ENCODE measurements at regions not wholly inside any gene's neighbourhood (a gene's known extent, or its start where the extent isn't known, plus 50 kb on each side); places are given as distances from the start of the nearest gene placed in this dataset.
"Not testable (repeated sequence)": the region's sequence is repeated elsewhere in the genome, so short reads cannot be mapped to it uniquely, and the experiment has no call there.

- no peak for DNase-seq
- no peaks in the 10 kb centered on the region for H3K27me3 ChIP-seq (ENCODE audit: insufficient read depth in 3 of 3, low read length in 2 of 3)
- H3K4me1 ChIP-seq = no peaks in the 10 kb centered on the region
- no peak for TF ChIP-seq CTCF (IDR thresholded peaks at IDR 0.05)
- no peak overlapping the region for H3K4me3 ChIP-seq
- H3K36me3 ChIP-seq (ENCODE audit: insufficient read depth in 1 of 2, low read depth in 1 of 2) = no peaks in the 10 kb centered on the region
- no peak for ATAC-seq
- H3K9me3 ChIP-seq = no peaks in the 10 kb centered on the region
- 56 to 59% (median 57%) methylated on average over 4 of the region's 4 CpGs for WGBS, 3 donors
- no peak overlapping the region for H3K27ac ChIP-seq
- intact Hi-C loops (cut with DNase I) = no loop called here
Observed at GRCh38 chr3:40895109-40895508, 304.2 kb upstream of the CTNNB1 start.

DNA sequence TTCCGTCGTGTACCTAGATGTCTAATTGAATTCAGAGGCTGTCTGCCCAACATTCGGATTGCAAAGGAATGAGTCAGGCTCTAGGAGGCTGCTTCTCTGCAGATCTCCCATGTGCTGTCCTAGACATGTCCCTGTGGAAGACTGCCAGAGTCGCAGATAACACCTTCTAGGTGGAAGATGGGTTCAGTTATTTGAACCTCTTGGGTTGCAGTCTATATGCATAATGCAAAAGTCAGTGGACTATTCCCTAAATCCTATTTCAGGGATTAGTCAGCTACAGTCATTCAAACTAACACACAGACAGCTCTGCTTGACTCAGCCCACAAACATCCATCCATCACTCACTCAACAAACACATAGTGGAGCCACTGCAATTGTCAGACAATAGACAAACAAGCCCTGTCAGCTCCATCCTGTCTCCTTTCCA lies 300.0 kb upstream of the CTNNB1 start:
- ATAC-seq (no peak), DNase-seq (no peak)
- Histone ChIP-seq H3K27ac (no peak overlapping the region), H3K9me3 (no peaks in the 10 kb centered on the region), H3K4me1 (no peaks in the 10 kb centered on the region), H3K36me3 (ENCODE audit: insufficient read depth in 1 of 2, low read depth in 1 of 2) (no peaks in the 10 kb centered on the region), H3K4me3 (no peak overlapping the region), H3K27me3 (ENCODE audit: insufficient read depth in 3 of 3, low read length in 2 of 3) (no peaks in the 10 kb centered on the region)
- no peak for TF ChIP-seq CTCF (IDR thresholded peaks at IDR 0.05)
- whole genome bisulfite sequencing, 3 donors = 70 to 81% (median 79%) methylated on average over 4 of the region's 4 CpGs
- intact Hi-C loops (cut with DNase I) = no loop called here

GRCh38 chr3:40901298-40901697 lies 298.0 kb upstream of the CTNNB1 start:
- Histone ChIP-seq H3K9me3 (no peaks in the 10 kb centered on the region), H3K4me3 (no peak overlapping the region), H3K27ac (no peak overlapping the region), H3K36me3 (ENCODE audit: insufficient read depth in 1 of 2, low read depth in 1 of 2) (no peaks in the 10 kb centered on the region), H3K27me3 (ENCODE audit: insufficient read depth in 3 of 3, low read length in 2 of 3) (no peaks in the 10 kb centered on the region), H3K4me1 (no peaks in the 10 kb centered on the region)
- ATAC-seq = no peak
- 51 to 80% (median 74%) methylated on average over 3 of the region's 3 CpGs for WGBS, 3 donors
- intact Hi-C loops (cut with DNase I) = no loop called here
- no peak for TF ChIP-seq CTCF (IDR thresholded peaks at IDR 0.05)
- no peak for DNase-seq

DNA sequence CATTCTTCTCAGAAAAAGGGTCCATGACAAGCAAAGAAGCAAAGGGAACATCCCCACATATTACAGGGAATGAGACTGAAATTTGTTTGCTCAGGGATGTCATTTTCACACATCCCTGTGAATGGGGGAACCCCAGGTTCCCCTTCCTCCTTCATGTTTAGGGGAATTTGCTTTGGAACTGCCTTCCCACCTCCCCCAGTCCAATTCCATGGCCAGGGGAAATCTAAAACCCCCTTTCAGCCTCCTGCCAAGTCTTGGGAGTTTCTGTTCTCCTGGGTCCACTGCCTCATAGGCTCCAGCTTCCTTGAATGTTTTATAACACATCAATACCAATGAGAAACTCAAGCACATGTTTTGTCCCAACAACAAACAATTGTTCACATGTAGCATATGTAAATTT lies 297.5 kb upstream of the CTNNB1 start:
- TF ChIP-seq CTCF (IDR thresholded peaks at IDR 0.05) = no peak
- intact Hi-C loops (cut with DNase I) = no loop called here
- Histone ChIP-seq H3K4me1 (no peaks in the 10 kb centered on the region), H3K9me3 (no peaks in the 10 kb centered on the region), H3K27me3 (ENCODE audit: insufficient read depth in 3 of 3, low read length in 2 of 3) (no peaks in the 10 kb centered on the region), H3K4me3 (no peak overlapping the region), H3K27ac (no peak overlapping the region), H3K36me3 (ENCODE audit: insufficient read depth in 1 of 2, low read depth in 1 of 2) (no peaks in the 10 kb centered on the region)
- no peak for DNase-seq
- no peak for ATAC-seq

GRCh38 chr3:40907907-40908465 lies 291.3 kb upstream of the CTNNB1 start:
- H3K4me1 ChIP-seq; H3K27ac ChIP-seq; H3K4me3 ChIP-seq; intact Hi-C loops (cut with DNase I); H3K9me3 ChIP-seq; H3K36me3 ChIP-seq (ENCODE audit: insufficient read depth in 1 of 2, low read depth in 1 of 2); H3K27me3 ChIP-seq (ENCODE audit: insufficient read depth in 3 of 3, low read length in 2 of 3); ATAC-seq; DNase-seq: not testable (repeated sequence)
- 75 to 80% (median 76%) methylated on average over 23 to 26 of the region's 26 CpGs for WGBS, 3 donors
